ENCODE measurements at regions not wholly inside any gene's neighbourhood (a gene's known extent, or its start where the extent isn't known, plus 50 kb on each side); places are given as distances from the start of the nearest gene placed in this dataset.

GRCh38 chr4:122305853-122306252, 73.0 kb upstream of the ADAD1 start:
- DNase-seq (ENCODE audit: low spot score): no peak

GRCh38 chr4:122309988-122310626, 68.7 kb upstream of the ADAD1 start:
- peak; percentile 58 for DNase-seq (ENCODE audit: low spot score)

- no peak for DNase-seq (ENCODE audit: low spot score)
Measured at GRCh38 chr4:122313006-122313646, 65.7 kb upstream of the ADAD1 start.

GRCh38 chr4:122326908-122327307, 51.9 kb upstream of the ADAD1 start:
- no peak for DNase-seq (ENCODE audit: low spot score)

- no peak for DNase-seq (ENCODE audit: low spot score)
Measured at GRCh38 chr4:122328893-122329292, 49.9 kb upstream of the ADAD1 start.

Measured in RKO (cell line).